ENCODE measurements at regions not wholly inside any gene's neighbourhood (a gene's known extent, or its start where the extent isn't known, plus 50 kb on each side); places are given as distances from the start of the nearest gene placed in this dataset.

DNA sequence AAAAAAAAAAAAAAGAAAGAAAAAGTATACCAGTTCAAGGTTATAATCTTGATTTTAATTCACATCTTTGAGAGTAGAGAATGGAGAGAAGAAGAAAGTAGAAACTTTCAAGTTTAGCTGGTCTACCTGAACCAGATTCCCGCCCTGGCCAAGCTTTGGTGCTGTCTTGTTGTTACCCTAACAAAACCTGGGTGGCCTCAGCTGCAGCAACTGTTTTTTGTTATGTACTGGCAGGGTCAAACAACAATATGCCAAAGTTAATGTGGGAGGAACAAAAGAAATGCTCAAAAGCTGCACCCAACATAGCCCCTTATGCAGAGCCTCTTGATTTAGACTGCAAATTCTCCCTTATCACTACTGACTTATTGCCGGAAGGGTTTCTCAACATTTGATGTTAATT lies 165.3 kb upstream of the TFPI start:
- Histone ChIP-seq H3K27ac (no peak overlapping the region), H3K36me3 (no peaks in the 10 kb centered on the region), H3K27me3 (no peaks in the 10 kb centered on the region), H3K4me3 (no peak overlapping the region), H3K4me1 (no peaks in the 10 kb centered on the region), H3K9me3 (no peaks in the 10 kb centered on the region)
- 85 to 96% (median 94%) methylated on average over 2 of the region's 2 CpGs for WGBS, 5 donors
- TF ChIP-seq EP300 (IDR thresholded peaks at IDR 0.05) (no peak), POLR2A (IDR thresholded peaks at IDR 0.05) (no peak), POLR2AphosphoS5 (IDR thresholded peaks at IDR 0.05) (no peak)
- TF ChIP-seq, protein P1, sequence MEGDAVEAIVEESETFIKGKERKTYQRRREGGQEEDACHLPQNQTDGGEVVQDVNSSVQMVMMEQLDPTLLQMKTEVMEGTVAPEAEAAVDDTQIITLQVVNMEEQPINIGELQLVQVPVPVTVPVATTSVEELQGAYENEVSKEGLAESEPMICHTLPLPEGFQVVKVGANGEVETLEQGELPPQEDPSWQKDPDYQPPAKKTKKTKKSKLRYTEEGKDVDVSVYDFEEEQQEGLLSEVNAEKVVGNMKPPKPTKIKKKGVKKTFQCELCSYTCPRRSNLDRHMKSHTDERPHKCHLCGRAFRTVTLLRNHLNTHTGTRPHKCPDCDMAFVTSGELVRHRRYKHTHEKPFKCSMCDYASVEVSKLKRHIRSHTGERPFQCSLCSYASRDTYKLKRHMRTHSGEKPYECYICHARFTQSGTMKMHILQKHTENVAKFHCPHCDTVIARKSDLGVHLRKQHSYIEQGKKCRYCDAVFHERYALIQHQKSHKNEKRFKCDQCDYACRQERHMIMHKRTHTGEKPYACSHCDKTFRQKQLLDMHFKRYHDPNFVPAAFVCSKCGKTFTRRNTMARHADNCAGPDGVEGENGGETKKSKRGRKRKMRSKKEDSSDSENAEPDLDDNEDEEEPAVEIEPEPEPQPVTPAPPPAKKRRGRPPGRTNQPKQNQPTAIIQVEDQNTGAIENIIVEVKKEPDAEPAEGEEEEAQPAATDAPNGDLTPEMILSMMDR (IDR thresholded peaks at IDR 0.05) = no peak
- intact Hi-C loops (cut with DNase I; ENCODE audit: low total_unique reads) = no loop called here
- DNase-seq = no peak

DNA sequence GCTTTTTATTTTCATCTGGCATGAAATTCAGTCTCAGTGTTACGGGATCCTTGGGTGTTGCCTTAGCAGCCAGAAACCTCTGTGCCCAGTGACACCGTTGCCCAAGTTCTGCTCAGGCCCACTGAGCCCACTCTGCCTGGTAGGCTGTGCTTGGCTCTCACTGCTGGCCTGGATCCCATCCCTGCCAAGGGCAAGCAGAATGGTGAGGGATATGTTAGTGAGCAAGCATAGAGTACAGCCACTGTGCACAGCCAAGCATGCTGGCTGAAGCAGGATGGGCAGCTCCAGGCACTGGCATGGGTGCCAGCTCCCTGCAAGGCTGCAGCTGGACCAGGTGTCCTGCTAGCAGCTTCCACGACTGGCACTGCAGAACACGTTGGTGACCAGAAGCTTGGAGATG lies 194.7 kb upstream of the TFPI start:
- H3K27ac ChIP-seq = no peak overlapping the region
- H3K36me3 ChIP-seq = no peaks in the 10 kb centered on the region
- no peak overlapping the region for H3K4me3 ChIP-seq
- WGBS, 5 donors = 75 to 96% (median 84%) methylated on average over 2 to 4 of the region's 4 CpGs
- no peaks in the 10 kb centered on the region for H3K9me3 ChIP-seq
- no peaks in the 10 kb centered on the region for H3K4me1 ChIP-seq
- no peaks in the 10 kb centered on the region for H3K27me3 ChIP-seq
- no peak for DNase-seq
- TF ChIP-seq POLR2AphosphoS5 (IDR thresholded peaks at IDR 0.05) = no peak
- no peak for TF ChIP-seq POLR2A (IDR thresholded peaks at IDR 0.05)
- no peak for TF ChIP-seq EP300 (IDR thresholded peaks at IDR 0.05)
- TF ChIP-seq, protein P1 (IDR thresholded peaks at IDR 0.05) = no peak
- intact Hi-C loops (cut with DNase I; ENCODE audit: low total_unique reads) = no loop called here

DNA sequence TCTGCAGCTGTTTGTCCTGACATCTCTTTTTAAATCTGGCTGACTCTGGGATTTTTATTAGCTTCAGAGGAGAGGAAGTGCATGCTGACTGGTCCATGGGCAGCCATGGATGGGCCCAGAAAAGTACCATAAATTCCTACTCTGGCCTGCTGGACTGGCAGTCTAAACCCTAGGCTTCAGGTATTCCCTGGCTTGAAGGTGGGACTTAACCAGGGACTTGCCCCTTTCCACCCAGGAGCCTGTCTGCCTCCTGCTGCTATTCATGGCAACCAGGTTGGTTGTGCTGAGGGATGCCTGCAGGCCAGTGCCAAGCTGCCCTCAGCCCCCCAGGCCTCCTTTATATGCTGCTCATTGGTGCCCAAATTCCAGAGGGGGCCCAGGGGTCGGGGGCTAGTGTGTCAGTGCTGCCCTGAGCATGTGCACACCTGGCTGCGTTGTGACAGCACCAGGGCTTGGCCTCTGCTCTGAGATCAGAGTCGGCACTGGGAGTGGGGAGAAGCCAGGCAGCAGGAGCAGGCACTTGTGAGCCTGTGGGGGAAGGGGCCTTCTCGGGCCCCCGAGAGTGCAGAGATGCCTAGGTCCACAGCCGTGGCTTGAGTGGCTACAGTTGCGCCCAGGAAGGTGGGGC lies 195.7 kb upstream of the TFPI start:
- H3K4me1 ChIP-seq = no peaks in the 10 kb centered on the region
- no peak overlapping the region for H3K27ac ChIP-seq
- TF ChIP-seq EP300 (IDR thresholded peaks at IDR 0.05) = no peak
- intact Hi-C loops (cut with DNase I; ENCODE audit: low total_unique reads) = no loop called here
- 83 to 91% (median 87%) methylated on average over 5 to 7 of the region's 7 CpGs for WGBS, 5 donors
- H3K9me3 ChIP-seq = no peaks in the 10 kb centered on the region
- no peak overlapping the region for H3K4me3 ChIP-seq
- no peaks in the 10 kb centered on the region for H3K27me3 ChIP-seq
- no peak for DNase-seq
- no peaks in the 10 kb centered on the region for H3K36me3 ChIP-seq

DNA sequence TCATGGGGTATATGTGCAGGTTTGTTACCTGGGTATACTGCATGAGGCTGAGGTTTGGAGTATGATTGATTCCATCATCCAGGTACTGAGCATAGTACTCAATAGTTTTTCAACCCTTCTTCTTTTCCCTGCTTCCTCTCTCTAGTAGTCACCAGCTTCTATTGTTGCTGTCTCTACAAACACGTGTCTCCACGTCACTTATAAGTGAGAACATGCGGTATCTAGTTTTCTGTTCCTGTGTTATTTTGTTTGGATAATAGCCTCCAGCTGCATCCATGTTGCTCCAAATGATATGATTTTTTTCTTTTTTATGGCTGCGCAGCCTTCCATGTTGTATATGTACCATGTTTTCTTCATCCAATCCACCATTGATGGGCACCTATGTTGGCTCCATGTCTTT lies 214.8 kb upstream of the TFPI start:
- Histone ChIP-seq H3K27me3 (no peaks in the 10 kb centered on the region), H3K4me3 (no peak overlapping the region), H3K36me3 (no peaks in the 10 kb centered on the region), H3K27ac (no peak overlapping the region), H3K9me3 (no peaks in the 10 kb centered on the region), H3K4me1 (no peaks in the 10 kb centered on the region)
- TF ChIP-seq, protein P1 (IDR thresholded peaks at IDR 0.05) = no peak
- TF ChIP-seq EP300 (IDR thresholded peaks at IDR 0.05) = no peak
- no peak for TF ChIP-seq POLR2A (IDR thresholded peaks at IDR 0.05)
- no peak for TF ChIP-seq POLR2AphosphoS5 (IDR thresholded peaks at IDR 0.05)
- intact Hi-C loops (cut with DNase I; ENCODE audit: low total_unique reads) = no loop called here
- no peak for DNase-seq
- WGBS, 5 donors = 90 to 97% (median 96%) methylated on average over 4 of the region's 4 CpGs

DNA sequence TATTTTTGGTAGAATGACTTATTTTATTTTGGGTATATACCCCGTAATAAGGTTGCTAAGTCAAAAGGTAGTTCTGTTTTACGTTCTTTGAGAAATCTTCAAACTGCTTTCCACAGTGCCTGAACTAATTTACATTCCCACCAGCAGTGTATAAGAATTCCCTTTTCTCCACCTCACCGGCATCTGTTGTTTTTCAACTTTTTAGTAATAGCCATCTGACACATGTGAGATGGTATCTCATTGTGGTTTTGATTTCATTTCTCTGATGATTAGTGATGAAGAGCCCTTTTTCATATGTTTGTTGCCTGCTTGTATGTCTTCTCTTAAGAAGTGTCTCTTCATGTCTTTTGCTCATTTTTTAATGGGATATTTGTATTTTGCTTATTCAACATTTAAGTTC lies 215.2 kb upstream of the TFPI start:
- Histone ChIP-seq H3K27ac (no peak overlapping the region), H3K4me1 (no peaks in the 10 kb centered on the region), H3K9me3 (no peaks in the 10 kb centered on the region), H3K4me3 (no peak overlapping the region), H3K27me3 (no peaks in the 10 kb centered on the region), H3K36me3 (no peaks in the 10 kb centered on the region)
- TF ChIP-seq EP300 (IDR thresholded peaks at IDR 0.05) (no peak), POLR2AphosphoS5 (IDR thresholded peaks at IDR 0.05) (no peak)
- TF ChIP-seq, protein P1 (IDR thresholded peaks at IDR 0.05) = no peak
- no peak for DNase-seq
- WGBS, 5 donors = 89 to 95% (median 93%) methylated on average over 3 of the region's 3 CpGs
- intact Hi-C loops (cut with DNase I; ENCODE audit: low total_unique reads) = no loop called here

All from stomach (tissue), 8 donors.